ENCODE measurements at regions not wholly inside any gene's neighbourhood (a gene's known extent, or its start where the extent isn't known, plus 50 kb on each side); places are given as distances from the start of the nearest gene placed in this dataset.
A peak's percentile ranks its signal among the peaks of the same experiment; 100 is the strongest.
"Not testable (repeated sequence)": the region's sequence is repeated elsewhere in the genome, so short reads cannot be mapped to it uniquely, and the experiment has no call there.

DNA sequence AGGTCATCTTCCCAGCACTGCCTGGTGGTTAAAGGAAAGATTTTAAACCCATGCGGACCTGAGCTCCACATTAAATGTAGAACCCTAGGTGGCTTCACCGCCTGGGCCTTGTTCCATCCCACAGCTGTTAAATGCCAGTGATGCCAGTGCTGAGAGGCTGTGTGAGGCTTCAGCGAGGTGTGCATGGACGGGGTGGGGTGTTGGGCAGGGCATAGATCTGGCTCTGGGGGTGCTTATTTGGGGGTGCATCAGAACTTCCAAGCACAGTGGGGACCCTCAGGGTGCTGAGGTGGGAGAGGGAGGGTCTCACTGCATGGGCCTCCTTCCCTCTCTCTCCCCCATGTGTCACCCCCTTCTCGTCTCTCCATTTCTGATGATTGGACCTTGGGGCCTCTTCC, 90.1 kb upstream of the B3GAT1 start:
- Mint-ChIP-seq H3K4me1 (ENCODE audit: low read depth in 2 of 2) (peaks cover 0 to 3% of the 10 kb centered on the region in 2 donors), H3K4me3 (no peak overlapping the region), H3K36me3 (peaks cover under 1% of the 10 kb centered on the region), H3K27me3 (peaks cover 5 to 6% of the 10 kb centered on the region in 2 donors), H3K27ac (no peak overlapping the region), H3K9me3 (no peaks in the 10 kb centered on the region)
- no peak for ATAC-seq
- no peak for DNase-seq (ENCODE audit: low spot score)

DNA sequence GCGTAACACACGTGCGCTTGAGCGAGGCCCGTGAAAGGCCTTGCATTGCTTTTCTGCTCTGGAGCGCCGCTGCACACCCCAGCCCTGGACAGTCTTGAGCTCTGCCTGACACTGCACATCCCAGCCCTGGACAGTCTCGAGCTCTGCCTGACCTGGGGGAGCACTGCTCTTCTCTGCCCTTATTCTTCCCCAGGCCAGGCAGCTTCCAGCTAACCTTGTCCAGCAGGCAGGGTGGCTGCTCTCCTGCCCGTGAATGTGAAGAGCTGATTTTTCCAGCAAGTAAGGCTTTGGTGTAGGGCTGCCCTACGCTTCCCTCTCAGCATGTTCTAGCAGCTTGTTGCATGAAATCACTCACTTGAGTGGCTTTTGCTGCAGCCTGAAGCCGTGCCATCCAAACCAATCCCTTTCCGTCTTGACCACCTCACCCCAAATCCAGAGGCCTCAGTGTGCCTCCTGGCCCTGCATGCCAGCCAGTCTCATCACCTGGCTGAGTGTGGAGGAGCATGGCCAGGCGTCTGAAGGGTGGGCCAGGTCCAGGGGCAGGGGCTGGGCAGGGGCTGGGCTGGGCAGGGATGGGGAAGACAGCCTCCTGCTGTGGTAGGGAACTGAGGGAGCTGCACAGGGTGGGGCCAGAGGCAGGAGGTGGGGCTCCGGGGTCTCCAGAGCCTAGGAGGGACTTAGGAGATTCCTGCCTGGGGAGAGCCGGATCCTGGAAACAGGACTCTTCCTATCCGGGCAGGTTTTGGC, 89.5 kb upstream of the B3GAT1 start:
- peaks cover 0 to 3% of the 10 kb centered on the region in 2 donors for H3K4me1 Mint-ChIP-seq (ENCODE audit: low read depth in 2 of 2)

DNA sequence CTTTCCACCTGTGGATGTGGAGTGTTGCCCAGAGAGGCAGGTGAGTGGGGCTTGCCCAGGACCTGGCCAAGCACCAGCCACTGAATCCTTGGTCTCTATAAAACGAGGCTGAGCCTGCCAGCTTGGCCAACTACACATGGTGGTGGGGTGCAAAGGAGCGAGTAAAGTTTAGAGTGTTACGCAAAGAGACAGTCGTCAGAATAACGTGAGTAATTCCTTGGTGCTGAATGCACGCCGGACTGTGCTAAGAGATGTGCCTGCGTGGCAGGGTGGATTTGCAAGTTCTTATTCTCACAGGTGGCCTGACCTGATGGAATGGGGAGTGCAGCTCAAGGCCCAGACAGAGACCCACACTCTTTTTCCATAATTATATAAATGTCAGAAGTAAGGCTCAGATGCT, 88.6 kb upstream of the B3GAT1 start:
- Mint-ChIP-seq H3K27ac (no peak overlapping the region), H3K4me3 (no peak overlapping the region), H3K9me3 (peaks cover 2% of the 10 kb centered on the region), H3K4me1 (ENCODE audit: low read depth in 2 of 2) (peaks cover 0 to 3% of the 10 kb centered on the region in 2 donors), H3K27me3 (peaks cover 12 to 17% of the 10 kb centered on the region in 2 donors), H3K36me3 (peaks cover 12% of the 10 kb centered on the region)
- ATAC-seq (no peak), DNase-seq (ENCODE audit: low spot score) (no peak)

More for the DNA sequence above, 89.5 kb upstream of the B3GAT1 start:
- no peak overlapping the region for H3K4me3 Mint-ChIP-seq
- no peak overlapping the region for H3K27ac Mint-ChIP-seq
- H3K9me3 Mint-ChIP-seq: peaks cover 2% of the 10 kb centered on the region
- ATAC-seq (peak in 1 of 2 donors; percentile 36), DNase-seq (ENCODE audit: low spot score) (no peak)
- peaks cover 6% of the 10 kb centered on the region for H3K36me3 Mint-ChIP-seq
- peaks cover 11% of the 10 kb centered on the region in 2 donors for H3K27me3 Mint-ChIP-seq

DNA sequence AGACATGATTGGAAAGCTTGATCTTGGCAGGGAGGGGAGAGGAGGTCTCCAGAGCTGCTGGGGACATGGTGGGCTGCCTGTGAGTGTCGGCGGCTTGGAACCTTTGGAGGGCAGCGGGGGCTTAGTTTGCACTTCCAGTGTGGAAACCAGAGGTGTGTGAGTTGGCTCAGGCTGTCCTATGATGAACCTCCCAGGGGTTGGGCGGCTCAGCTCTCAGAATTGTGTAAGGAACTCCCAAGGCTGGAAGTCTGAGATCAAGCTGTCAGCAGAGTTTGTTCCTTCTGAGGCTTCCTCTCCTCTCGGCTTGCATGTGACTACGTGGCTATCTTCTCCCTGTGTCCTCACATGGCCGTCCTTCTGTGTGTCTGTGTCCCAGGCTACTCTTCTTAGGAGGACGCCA, 87.9 kb upstream of the B3GAT1 start:
- H3K9me3 Mint-ChIP-seq: peaks cover 6% of the 10 kb centered on the region
- H3K27ac Mint-ChIP-seq: no peak overlapping the region
- H3K4me3 Mint-ChIP-seq: no peak overlapping the region
- DNase-seq (ENCODE audit: low spot score) (no peak), ATAC-seq (no peak)
- peaks cover 0 to 3% of the 10 kb centered on the region in 2 donors for H3K4me1 Mint-ChIP-seq (ENCODE audit: low read depth in 2 of 2)
- H3K36me3 Mint-ChIP-seq: peaks cover 18% of the 10 kb centered on the region
- peaks cover 17 to 23% of the 10 kb centered on the region in 2 donors for H3K27me3 Mint-ChIP-seq

DNA sequence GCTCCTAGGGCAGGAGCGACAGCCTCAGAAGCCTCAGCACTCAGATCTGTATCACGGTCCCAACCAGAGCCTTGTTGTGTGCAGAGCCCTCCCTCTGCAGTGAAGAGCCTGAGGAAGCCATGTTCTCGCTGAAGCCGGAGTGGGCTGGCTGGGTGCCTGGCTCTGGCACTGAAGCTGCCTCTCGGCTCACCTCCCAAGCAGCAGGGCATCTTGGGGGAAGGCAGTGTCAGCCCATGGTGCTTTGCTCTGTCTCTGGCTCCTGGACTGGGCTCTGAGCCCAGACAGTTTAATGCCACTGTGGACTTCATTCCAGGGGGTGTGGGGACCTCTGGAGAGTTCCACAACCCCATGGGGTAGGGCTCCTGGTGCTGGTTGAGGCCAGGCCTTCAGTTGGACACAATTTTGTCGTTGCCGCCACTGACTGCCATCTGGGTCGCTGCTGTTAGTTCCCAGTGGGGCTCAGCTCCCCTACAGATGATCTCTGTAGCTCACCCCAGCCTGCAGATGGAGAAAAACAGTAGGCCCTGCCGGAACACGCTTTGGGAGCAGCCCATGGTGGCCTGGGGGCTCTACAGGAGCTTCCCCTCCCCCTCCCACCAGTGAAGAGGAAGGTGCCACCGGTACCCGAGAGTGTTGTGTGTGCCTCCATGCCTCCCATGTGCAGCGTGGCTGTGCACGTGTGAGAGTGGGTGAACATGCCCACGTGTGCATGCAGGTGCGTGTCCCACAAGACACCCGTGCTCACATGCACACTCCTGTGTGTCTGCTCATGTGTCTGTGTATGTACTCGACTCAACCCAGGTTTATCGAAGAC, 86.5 kb upstream of the B3GAT1 start:
- H3K27me3 Mint-ChIP-seq: peaks cover 13 to 23% of the 10 kb centered on the region in 2 donors
- peaks cover 23% of the 10 kb centered on the region for H3K36me3 Mint-ChIP-seq
- peaks cover 6% of the 10 kb centered on the region for H3K9me3 Mint-ChIP-seq
- H3K4me1 Mint-ChIP-seq (ENCODE audit: low read depth in 2 of 2): peaks cover 0 to 3% of the 10 kb centered on the region in 2 donors
- DNase-seq (ENCODE audit: low spot score) (no peak), ATAC-seq (no peak)
- H3K4me3 Mint-ChIP-seq: no peak overlapping the region
- H3K27ac Mint-ChIP-seq: no peak overlapping the region

DNA sequence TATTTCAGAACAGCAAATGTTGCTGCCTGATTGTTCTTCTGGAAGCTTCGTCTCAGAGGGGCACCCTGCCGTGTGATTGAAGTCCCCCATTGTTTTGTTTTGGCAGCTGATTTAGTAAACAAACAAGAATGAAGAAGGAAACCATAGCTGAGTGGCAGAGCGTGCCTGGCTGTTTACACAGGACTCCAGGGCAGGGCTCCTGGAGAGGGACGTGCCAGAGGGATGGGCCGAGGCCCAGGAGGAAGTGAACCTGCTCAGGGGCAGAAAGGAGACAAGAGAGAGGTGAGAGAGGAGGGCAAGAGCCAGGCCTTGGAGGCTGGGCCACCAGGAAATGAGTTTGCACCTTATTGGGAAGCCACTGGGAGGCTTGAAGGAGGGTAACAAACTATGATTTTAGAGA, 85.5 kb upstream of the B3GAT1 start:
- H3K27ac Mint-ChIP-seq: no peak overlapping the region
- peaks cover 23% of the 10 kb centered on the region for H3K36me3 Mint-ChIP-seq
- H3K27me3 Mint-ChIP-seq: peaks cover 13 to 23% of the 10 kb centered on the region in 2 donors
- no peak overlapping the region for H3K4me3 Mint-ChIP-seq
- no peak for ATAC-seq
- no peak for DNase-seq (ENCODE audit: low spot score)
- H3K9me3 Mint-ChIP-seq: peaks cover 6% of the 10 kb centered on the region
- H3K4me1 Mint-ChIP-seq (ENCODE audit: low read depth in 2 of 2): peaks cover 0 to 3% of the 10 kb centered on the region in 2 donors

DNA sequence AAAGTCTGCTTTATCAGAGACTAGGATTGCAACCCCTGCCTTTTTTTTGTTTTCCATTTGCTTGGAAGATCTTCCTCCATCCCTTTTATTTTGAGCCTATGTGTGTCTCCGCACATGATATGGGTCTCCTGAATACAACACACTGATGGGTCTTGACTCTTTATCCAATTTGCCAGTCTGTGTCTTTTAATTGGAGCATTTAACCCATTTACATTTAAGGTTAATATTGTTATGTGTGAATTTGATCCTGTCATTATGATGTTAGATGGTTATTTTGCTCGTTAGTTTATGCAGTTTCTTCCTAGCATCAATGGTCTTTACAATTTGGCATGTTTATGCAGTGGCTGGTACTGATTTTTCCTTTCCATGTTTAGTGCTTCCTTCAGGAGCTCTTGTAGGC, 84.0 kb upstream of the B3GAT1 start:
- H3K27me3 Mint-ChIP-seq: peaks cover 13 to 23% of the 10 kb centered on the region in 2 donors
- H3K27ac Mint-ChIP-seq: not testable (repeated sequence)

DNA sequence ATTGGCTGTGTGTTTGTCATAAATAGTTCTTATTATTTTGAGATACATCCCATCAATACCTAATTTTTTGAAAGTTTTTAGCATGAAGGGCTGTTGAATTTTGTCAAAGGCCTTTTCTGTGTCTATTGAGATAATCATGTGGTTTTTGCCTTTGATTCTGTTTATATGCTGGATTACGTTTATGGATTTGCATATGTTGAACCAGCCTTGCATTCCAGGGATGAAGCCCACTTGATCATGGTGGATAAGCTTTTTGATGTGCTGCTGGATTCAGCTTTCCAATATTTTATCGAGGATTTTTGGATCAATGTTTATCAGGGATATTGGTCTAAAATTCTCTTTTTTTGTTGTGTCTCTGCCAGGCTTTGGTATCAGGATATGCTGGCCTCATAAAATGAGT, 82.4 kb upstream of the B3GAT1 start:
- ATAC-seq; H3K4me3 Mint-ChIP-seq; H3K27ac Mint-ChIP-seq; H3K4me1 Mint-ChIP-seq (ENCODE audit: low read depth in 2 of 2); DNase-seq (ENCODE audit: low spot score); H3K9me3 Mint-ChIP-seq: not testable (repeated sequence)
- peaks cover 23% of the 10 kb centered on the region for H3K36me3 Mint-ChIP-seq
- H3K27me3 Mint-ChIP-seq: peaks cover 13 to 23% of the 10 kb centered on the region in 2 donors

More for the DNA sequence above, 84.0 kb upstream of the B3GAT1 start:
- ATAC-seq; H3K4me3 Mint-ChIP-seq; H3K9me3 Mint-ChIP-seq; DNase-seq (ENCODE audit: low spot score); H3K4me1 Mint-ChIP-seq (ENCODE audit: low read depth in 2 of 2): not testable (repeated sequence)
- H3K36me3 Mint-ChIP-seq: peaks cover 23% of the 10 kb centered on the region

DNA sequence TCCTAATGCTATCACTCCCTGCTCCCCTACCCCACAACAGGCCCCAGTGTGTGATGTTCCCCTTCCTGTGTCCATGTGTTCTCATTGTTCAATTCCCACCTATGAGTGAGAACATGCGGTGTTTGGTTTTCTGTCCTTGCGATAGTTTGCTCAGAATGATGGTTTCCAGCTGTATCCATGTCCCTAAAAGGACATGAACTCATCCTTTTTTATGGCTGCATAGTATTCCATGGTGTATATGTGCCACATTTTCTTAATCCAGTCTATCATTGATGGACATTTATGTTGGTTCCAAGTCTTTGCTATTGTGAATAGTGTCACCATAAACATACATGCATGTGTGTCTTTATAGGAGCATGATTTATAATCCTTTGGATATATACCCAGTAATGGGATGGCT, 80.4 kb upstream of the B3GAT1 start:
- H3K9me3 Mint-ChIP-seq; H3K4me3 Mint-ChIP-seq; H3K27ac Mint-ChIP-seq; H3K4me1 Mint-ChIP-seq (ENCODE audit: low read depth in 2 of 2); ATAC-seq; DNase-seq (ENCODE audit: low spot score): not testable (repeated sequence)
- Mint-ChIP-seq H3K36me3 (peaks cover 23% of the 10 kb centered on the region), H3K27me3 (peaks cover 17 to 21% of the 10 kb centered on the region in 2 donors)

DNA sequence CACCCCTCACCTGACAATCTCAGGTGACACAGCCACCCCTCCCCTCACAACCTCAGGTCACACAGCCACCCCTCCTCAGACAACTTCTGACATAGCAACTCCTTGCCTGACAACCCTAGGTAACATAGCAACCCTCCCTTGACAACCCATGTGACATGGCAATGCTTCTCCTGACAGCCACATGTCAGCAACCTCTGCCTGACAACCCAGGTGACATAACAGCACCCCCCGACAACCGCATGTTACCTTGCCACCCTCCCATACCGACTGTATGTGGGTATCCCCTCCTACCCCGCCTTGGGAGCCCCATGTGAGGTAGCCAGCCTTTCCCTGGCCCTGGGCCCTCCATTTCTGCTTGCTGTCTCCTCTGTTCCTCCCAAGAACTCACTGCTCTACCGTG, 77.7 kb upstream of the B3GAT1 start:
- peaks cover 0 to 4% of the 10 kb centered on the region in 2 donors for H3K27me3 Mint-ChIP-seq

DNA sequence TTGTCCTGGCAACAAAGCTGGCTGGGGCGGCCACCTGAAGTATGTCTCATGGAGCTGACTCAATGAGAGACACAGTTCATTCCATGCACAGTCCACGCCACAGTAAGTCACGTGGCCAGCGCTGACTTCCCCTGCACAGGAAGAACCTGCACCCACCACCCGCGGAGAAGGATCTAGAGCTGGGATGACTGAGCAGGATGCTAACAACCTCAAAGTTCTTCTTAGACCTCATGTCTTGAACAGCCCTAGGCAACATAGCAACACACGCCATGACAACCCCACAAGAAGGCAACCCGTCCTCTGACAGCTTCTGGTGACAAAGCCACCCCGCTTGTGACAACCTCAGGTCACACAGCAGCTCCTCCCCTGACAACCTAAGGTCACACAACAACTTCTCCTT, 76.9 kb upstream of the B3GAT1 start:
- no peak overlapping the region for H3K4me3 Mint-ChIP-seq
- no peaks in the 10 kb centered on the region for H3K36me3 Mint-ChIP-seq
- H3K27ac Mint-ChIP-seq: no peak overlapping the region
- peaks cover 0 to 4% of the 10 kb centered on the region in 2 donors for H3K27me3 Mint-ChIP-seq
- DNase-seq (ENCODE audit: low spot score) (no peak), ATAC-seq (peak in 1 of 2 donors; percentile 52)
- H3K9me3 Mint-ChIP-seq: no peaks in the 10 kb centered on the region
- peaks cover 6 to 8% of the 10 kb centered on the region in 2 donors for H3K4me1 Mint-ChIP-seq (ENCODE audit: low read depth in 2 of 2)

More for the DNA sequence above, 77.7 kb upstream of the B3GAT1 start:
- DNase-seq (ENCODE audit: low spot score): no peak
- no peaks in the 10 kb centered on the region for H3K9me3 Mint-ChIP-seq
- H3K27ac Mint-ChIP-seq: no peak overlapping the region
- H3K4me1 Mint-ChIP-seq (ENCODE audit: low read depth in 2 of 2): peaks cover 6 to 8% of the 10 kb centered on the region in 2 donors
- ATAC-seq: no peak
- H3K4me3 Mint-ChIP-seq: no peak overlapping the region
- H3K36me3 Mint-ChIP-seq: peaks cover 2% of the 10 kb centered on the region

DNA sequence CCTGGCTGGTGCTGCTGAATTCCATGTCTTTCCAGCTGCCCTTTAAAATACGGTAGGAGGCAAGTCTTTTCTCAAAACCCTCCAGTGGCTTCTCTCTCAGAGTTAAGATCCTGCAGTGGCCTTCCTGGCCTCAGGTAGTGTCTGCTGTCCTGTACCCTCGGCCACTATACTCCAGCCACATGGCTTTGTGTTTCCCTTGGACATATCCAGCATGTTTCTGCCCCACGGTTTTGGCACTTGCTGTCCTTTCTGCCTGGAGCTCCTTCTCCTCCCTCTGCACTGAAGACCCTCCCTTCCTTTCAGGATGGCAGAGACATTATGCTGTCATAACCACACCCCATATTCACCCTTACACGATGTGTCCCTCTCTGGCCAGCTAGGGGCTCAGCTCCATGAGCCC, 76.5 kb upstream of the B3GAT1 start:
- H3K9me3 Mint-ChIP-seq: no peaks in the 10 kb centered on the region

DNA sequence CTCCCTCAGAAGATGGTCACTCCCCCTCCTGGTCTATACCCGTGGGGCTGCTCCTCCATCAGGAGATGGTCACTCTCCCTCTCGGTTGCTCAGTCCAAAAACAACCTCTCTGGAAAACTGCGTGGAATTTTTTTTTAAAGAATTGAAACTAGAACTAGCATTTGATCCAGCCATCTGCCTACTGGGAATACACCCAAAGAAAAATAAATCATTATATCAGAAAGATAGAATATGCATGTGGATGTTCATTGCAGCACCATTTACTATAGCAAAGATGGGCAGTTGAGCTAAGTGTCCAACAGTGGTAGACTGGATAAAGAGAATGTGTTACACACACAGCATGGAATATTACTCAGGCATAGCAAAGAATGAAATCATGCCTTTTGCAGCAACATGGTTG, 75.7 kb upstream of the B3GAT1 start:
- H3K36me3 Mint-ChIP-seq: no peaks in the 10 kb centered on the region
- H3K4me1 Mint-ChIP-seq (ENCODE audit: low read depth in 2 of 2): peaks cover 6 to 8% of the 10 kb centered on the region in 2 donors
- no peak overlapping the region for H3K27ac Mint-ChIP-seq
- ATAC-seq: no peak
- no peak for DNase-seq (ENCODE audit: low spot score)
- H3K4me3 Mint-ChIP-seq: no peak overlapping the region
- H3K27me3 Mint-ChIP-seq: peaks cover 0 to 4% of the 10 kb centered on the region in 2 donors
- no peaks in the 10 kb centered on the region for H3K9me3 Mint-ChIP-seq

More for the DNA sequence above, 76.5 kb upstream of the B3GAT1 start:
- ATAC-seq (no peak), DNase-seq (ENCODE audit: low spot score) (no peak)
- H3K4me1 Mint-ChIP-seq (ENCODE audit: low read depth in 2 of 2): peaks cover 6 to 8% of the 10 kb centered on the region in 2 donors
- no peak overlapping the region for H3K4me3 Mint-ChIP-seq
- peaks cover 0 to 4% of the 10 kb centered on the region in 2 donors for H3K27me3 Mint-ChIP-seq
- H3K36me3 Mint-ChIP-seq: no peaks in the 10 kb centered on the region
- H3K27ac Mint-ChIP-seq: no peak overlapping the region

DNA sequence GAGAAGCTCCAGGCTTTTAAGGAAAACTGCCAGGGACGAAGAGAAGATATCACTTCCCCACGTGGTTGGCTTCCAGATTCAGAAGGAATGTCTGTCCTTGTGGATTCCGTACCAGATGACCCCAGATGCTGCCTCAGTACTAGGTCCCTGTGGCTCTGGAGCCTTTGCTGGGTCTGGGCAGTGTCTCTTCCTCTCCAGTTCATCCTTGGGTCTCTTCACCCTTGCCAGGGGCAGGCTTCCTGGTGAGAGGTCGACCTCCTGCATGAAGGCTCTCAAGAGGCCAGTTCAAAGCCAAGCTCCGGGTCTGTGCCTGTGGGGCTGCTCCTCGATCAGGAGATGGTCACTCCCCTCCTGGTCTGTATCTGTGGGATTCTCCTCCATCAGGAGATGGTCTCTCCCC, 74.7 kb upstream of the B3GAT1 start:
- Mint-ChIP-seq H3K27ac (no peak overlapping the region), H3K36me3 (no peaks in the 10 kb centered on the region), H3K9me3 (no peaks in the 10 kb centered on the region), H3K27me3 (peaks cover 0 to 4% of the 10 kb centered on the region in 2 donors), H3K4me1 (ENCODE audit: low read depth in 2 of 2) (peaks cover 6 to 8% of the 10 kb centered on the region in 2 donors), H3K4me3 (no peak overlapping the region)
- ATAC-seq (no peak), DNase-seq (ENCODE audit: low spot score) (no peak)

Data from natural killer cell treated with Interleukin-12 subunit alpha and Interleukin-12 subunit beta and Interleukin-15 and Interleukin-18, amount 100 ng/mL, for 72 hours (primary cell).